SJSA1 (cell line): ENCODE measurements at regions not wholly inside any gene's neighbourhood (a gene's known extent, or its start where the extent isn't known, plus 50 kb on each side); places are given as distances from the start of the nearest gene placed in this dataset.

Experiments
- DNase-seq, 2 experiments: peaks; one replicate each; pipeline ENCODE4 v3.0.0-alpha.2; 2015 to 2020; ENCODE audit warnings: low spot score in 2 of 2, low read depth in 1 of 2
- H3K27ac ChIP-seq: fragments of 250-450 bp; sonication (Bioruptor Pico); 2 replicates; pipeline ENCODE4 v1.5.1; 2020; ENCODE audit warnings: mild to moderate bottlenecking, moderate library complexity
- H3K27me3 ChIP-seq: fragments of 250-450 bp; sonication (Bioruptor Pico); replicated peaks from 2 replicates; pipeline ENCODE4 v1.5.1; 2020; ENCODE audit warnings: mild to moderate bottlenecking, moderate library complexity
- H3K36me3 ChIP-seq: fragments of 250-450 bp; sonication (Bioruptor Pico); 2 replicates; pipeline ENCODE4 v1.5.1; 2020; ENCODE audit warnings: mild to moderate bottlenecking
- H3K4me1 ChIP-seq: fragments of 250-450 bp; sonication (Bioruptor Pico); replicated peaks from 2 replicates; pipeline ENCODE4 v1.6.1; 2021; ENCODE audit warnings: mild to moderate bottlenecking
- H3K4me3 ChIP-seq: fragments of 250-450 bp; sonication (Bioruptor Pico); 2 replicates; pipeline ENCODE4 v1.5.1; 2020; ENCODE audit warnings: mild to moderate bottlenecking
- H3K9me3 ChIP-seq: fragments of 250-450 bp; sonication (Bioruptor Pico); replicated peaks from 2 replicates; pipeline ENCODE4 v1.5.1; 2020; ENCODE audit warnings: mild to moderate bottlenecking

DNA sequence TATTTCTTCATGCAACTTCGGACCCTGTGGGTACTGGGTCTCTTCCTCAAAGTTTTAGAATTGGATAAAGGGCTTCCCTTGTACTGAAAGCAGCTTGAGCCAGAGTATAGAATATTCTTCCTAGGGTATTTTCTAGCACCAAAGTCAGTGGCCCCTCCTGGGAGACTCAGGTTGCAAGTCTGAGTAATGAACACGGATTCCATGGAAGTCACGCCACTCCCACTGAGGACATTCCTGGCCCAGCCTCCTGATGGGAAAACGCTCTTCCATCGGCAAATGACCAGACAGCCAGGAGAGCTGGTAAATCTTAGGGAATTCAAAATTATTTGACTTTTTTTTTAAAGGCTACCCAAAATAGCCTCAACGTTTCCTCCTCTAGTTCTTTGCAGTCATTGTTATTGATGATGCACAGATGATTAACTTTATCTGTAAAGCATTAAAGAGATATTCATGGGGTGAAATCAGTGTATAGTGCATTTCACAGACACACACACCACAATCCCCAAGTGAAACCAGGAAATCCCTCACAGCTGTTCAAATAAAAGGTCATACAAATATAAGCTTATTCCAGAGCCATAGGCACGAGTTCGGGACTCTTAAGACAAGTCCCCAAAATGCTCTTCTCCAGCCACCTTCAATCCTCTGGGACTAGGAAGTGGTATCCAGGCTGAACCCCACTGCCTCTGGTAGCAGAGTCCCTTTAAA, 248.8 kb downstream of the SOD2 start:
- no peak for DNase-seq
- H3K4me1 ChIP-seq: no peaks in the 10 kb centered on the region
- H3K36me3 ChIP-seq: no peaks in the 10 kb centered on the region
- H3K27me3 ChIP-seq: no peaks in the 10 kb centered on the region
- H3K9me3 ChIP-seq: no peaks in the 10 kb centered on the region
- no peak overlapping the region for H3K27ac ChIP-seq
- no peak overlapping the region for H3K4me3 ChIP-seq

DNA sequence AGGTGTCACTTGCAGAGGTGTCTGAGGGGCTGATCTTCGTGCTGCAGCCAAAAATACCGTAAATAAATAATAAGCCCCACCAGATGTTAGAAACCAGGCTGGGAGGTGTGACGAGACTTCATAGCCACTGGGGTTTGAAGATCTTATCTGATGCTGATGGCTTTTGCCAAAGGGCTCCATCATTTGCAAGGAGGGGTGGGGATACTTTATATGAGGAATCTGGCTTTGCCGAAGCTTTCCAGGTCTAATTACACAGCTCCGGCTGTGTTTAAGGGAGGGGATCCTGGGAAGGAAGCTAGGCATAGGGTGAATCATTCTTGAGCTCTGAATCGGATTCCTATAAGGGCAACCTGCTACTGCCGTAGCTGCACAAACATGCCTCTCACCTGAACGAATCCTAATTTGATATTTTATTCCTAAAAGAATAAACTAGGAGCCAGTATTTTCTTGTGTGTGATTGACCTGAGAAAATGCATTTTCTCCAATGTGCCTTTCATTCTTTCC, 249.6 kb downstream of the SOD2 start:
- Histone ChIP-seq H3K4me3 (no peak overlapping the region), H3K36me3 (no peaks in the 10 kb centered on the region)
- no peak for DNase-seq

DNA sequence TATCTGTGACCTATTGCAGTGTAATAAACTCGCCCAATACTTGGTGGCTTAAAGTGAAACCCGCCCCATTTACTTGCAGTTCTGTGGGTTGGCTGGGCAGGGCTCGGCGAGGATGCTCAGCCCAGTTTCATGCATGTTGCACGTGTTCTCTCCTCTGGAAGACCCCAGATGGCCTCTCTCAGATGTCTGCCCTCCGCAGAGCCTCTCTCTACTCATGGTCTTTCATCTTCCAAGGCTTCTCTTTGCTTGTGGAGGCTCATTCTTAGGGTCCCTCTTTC, 251.4 kb downstream of the SOD2 start:
- Histone ChIP-seq H3K36me3 (no peaks in the 10 kb centered on the region), H3K9me3 (no peaks in the 10 kb centered on the region), H3K4me1 (no peaks in the 10 kb centered on the region), H3K27ac (no peak overlapping the region), H3K27me3 (no peaks in the 10 kb centered on the region), H3K4me3 (no peak overlapping the region)
- DNase-seq: no peak

More for the DNA sequence above, 249.6 kb downstream of the SOD2 start:
- H3K4me1 ChIP-seq: no peaks in the 10 kb centered on the region
- H3K9me3 ChIP-seq: no peaks in the 10 kb centered on the region
- no peak overlapping the region for H3K27ac ChIP-seq
- H3K27me3 ChIP-seq: no peaks in the 10 kb centered on the region

DNA sequence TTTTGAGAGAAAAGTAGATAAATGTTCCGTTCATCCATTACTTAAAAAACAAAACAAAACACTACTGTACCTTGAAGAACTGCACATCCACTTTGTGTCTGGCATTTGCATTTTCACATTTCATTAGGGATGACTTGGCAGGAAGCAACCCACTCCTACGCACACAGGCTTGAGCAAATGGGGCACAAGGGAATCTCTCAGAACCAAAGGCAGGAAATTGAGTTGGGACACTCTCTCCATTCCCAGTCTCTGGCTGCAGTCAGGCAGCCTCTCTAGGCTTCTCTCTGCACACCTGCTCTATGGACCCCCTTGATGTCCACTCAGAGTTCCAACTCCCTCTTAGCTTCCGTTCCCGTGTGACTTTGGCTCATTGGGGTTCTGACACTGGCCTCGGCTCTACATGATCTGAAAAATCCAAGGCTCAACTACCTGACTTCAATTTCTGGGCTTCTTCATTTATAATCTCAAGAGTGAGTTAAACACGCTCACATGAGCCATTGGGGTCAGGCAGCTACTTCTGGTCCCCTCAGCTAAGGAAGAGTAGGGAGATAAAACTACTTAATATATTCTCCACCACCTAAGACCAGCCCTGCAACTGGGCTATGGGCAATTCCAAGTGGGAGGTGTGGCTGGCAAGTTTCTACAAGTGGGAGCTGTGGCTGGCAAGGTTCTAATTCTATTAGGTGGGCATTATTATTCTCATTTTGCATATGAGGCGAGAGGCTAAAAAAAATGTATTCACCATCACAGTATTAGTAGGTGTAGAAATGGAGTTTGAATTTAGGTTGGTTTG, 251.9 kb downstream of the SOD2 start:
- Histone ChIP-seq H3K4me3 (no peak overlapping the region), H3K9me3 (no peaks in the 10 kb centered on the region), H3K36me3 (no peaks in the 10 kb centered on the region), H3K27ac (no peak overlapping the region), H3K4me1 (0 out of 2 replicates have a peak, but pooled peaks cover 3% of the 10 kb centered on the region), H3K27me3 (no peaks in the 10 kb centered on the region)
- no peak for DNase-seq

DNA sequence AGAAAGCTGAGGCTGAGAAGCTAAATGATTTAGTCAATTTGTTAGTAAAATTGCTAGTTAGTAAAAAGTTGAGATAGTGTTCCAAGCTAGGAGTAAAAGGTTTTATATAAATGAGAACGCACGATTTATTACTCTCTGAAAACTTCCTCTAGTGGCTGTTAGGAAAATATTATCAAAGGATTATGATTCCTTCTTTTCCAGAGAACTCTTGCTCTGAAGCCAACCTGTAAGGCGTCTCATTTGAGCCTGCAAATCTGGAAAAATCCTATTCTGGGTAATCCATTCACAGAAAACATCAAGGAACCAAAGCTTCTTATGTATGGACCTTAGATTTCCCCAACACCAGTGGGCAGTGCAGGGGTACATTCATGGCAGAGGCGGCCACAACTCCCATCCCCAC, 252.7 kb downstream of the SOD2 start:
- H3K4me3 ChIP-seq: no peak overlapping the region
- H3K9me3 ChIP-seq: no peaks in the 10 kb centered on the region
- H3K27ac ChIP-seq: no peak overlapping the region
- DNase-seq: no peak
- H3K4me1 ChIP-seq: 0 out of 2 replicates have a peak, but pooled peaks cover 5% of the 10 kb centered on the region
- no peaks in the 10 kb centered on the region for H3K27me3 ChIP-seq
- no peaks in the 10 kb centered on the region for H3K36me3 ChIP-seq

DNA sequence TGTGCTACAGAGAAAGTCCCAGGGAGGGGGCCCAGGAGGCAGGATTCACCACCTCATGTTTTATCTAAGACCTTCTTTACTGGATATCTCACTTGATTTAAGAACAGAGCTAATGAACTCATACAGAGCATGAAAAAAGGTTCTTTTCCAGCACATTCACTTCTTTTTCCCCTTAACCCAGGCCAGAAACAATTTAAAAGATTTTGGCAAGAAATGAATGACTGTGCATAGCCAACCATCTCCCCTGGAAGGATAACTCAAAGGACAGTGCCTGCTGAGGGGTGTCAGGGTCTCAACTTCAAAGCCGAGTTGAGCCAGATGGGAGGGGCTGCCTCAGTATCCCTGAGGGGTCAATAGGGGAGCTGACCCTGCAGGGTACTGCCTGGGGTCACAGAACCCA, 253.4 kb downstream of the SOD2 start:
- no peak overlapping the region for H3K27ac ChIP-seq
- no peaks in the 10 kb centered on the region for H3K36me3 ChIP-seq
- no peak for DNase-seq
- no peak overlapping the region for H3K4me3 ChIP-seq
- H3K27me3 ChIP-seq: no peaks in the 10 kb centered on the region
- H3K9me3 ChIP-seq: 0 out of 2 replicates have a peak, but pooled peaks cover under 1% of the 10 kb centered on the region
- 0 out of 2 replicates have a peak, but pooled peaks cover 5% of the 10 kb centered on the region for H3K4me1 ChIP-seq

DNA sequence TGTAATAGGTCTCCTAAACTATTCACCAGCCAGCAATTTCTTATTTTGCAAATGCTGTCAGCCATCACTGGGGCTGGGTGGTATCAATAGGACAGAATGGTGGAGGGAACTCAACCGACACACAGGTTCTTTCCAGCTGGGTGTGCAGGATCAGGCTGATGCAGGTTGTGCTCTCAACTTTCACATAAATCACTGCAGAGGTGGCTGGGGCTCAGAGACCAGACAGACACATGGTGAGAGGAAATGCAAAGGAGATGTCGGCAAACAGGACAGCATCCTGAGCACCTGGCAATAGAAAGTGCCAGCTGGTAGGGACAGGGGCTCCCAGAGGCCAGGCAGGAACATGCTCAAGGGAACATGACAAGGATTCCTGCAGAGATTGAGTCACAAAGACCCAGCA, 254.9 kb downstream of the SOD2 start:
- peaks cover 12% of the 10 kb centered on the region for H3K9me3 ChIP-seq
- H3K4me3 ChIP-seq: no peak overlapping the region
- no peak overlapping the region for H3K27ac ChIP-seq
- no peaks in the 10 kb centered on the region for H3K36me3 ChIP-seq
- no peak for DNase-seq
- H3K27me3 ChIP-seq: no peaks in the 10 kb centered on the region
- 0 out of 2 replicates have a peak, but pooled peaks cover 5% of the 10 kb centered on the region for H3K4me1 ChIP-seq

DNA sequence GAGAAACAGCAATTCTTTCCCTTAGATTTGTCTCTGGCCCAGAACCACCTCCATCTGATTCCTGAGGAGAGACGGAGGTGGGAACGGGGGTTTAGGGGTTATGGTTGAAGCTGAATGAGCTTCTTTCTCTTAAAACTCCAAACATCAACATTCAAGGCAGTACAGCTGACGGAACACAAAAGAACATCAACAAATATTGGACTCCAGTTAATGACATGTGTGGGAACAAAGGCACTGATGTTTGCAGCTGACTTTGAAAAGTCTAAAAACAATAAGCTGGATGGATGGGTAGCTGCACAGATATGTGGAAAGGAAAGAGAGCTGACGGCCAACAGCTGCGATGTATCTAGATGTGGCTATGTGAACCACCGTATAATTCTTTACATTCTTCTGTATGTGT, 256.5 kb downstream of the SOD2 start:
- no peaks in the 10 kb centered on the region for H3K27me3 ChIP-seq

DNA sequence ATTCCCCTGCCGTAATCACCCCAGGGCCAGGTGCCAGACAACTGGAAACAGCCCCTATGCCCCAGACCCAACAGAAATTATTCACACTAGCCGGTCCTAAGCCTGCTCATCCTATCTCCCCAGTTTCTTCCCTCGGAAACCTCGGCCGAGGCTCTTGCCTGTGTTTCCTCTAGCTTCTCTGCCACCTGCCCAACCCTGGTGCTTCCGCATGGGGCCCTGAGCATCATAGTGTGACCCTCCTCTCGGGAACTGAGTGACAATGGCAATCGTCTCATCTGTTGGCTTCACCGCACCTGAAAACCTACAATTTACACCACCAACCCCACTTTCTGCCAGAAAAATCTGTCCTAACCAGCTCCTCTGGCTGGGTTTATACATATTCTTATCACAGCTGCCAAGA, 257.3 kb downstream of the SOD2 start:
- no peaks in the 10 kb centered on the region for H3K36me3 ChIP-seq
- 0 out of 2 replicates have a peak, but pooled peaks cover 5% of the 10 kb centered on the region for H3K4me1 ChIP-seq
- no peak for DNase-seq
- H3K27me3 ChIP-seq: no peaks in the 10 kb centered on the region
- H3K27ac ChIP-seq: no peak overlapping the region
- H3K9me3 ChIP-seq: peaks cover 12% of the 10 kb centered on the region
- no peak overlapping the region for H3K4me3 ChIP-seq

More for the DNA sequence above, 256.5 kb downstream of the SOD2 start:
- no peak overlapping the region for H3K27ac ChIP-seq
- H3K9me3 ChIP-seq: peaks cover 12% of the 10 kb centered on the region
- no peaks in the 10 kb centered on the region for H3K36me3 ChIP-seq
- peak in 1 of 2 experiments; percentile 16 for DNase-seq
- H3K4me3 ChIP-seq: no peak overlapping the region
- 0 out of 2 replicates have a peak, but pooled peaks cover 5% of the 10 kb centered on the region for H3K4me1 ChIP-seq

DNA sequence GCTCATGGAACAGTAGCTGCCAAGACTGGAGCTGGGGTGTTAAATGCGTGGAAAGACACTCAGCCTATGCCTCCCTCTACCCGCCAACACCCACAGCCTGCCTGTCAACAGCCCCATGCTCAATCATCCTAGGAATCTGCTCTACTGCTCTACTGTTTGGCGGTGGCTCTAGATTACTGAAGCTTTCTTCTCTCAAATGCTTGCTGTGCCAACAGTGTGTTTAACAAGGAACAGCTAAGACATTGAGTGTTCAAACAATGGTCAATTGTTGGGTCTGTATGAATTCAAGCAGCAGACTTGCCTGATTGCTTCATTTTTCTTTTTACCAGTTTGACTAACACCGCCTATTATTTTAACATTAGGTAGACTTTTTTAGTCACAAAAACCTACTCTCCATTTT, 258.6 kb downstream of the SOD2 start:
- DNase-seq: no peak
- no peak overlapping the region for H3K4me3 ChIP-seq
- H3K36me3 ChIP-seq: no peaks in the 10 kb centered on the region
- H3K9me3 ChIP-seq: peaks cover 12% of the 10 kb centered on the region
- no peak overlapping the region for H3K27ac ChIP-seq
- no peaks in the 10 kb centered on the region for H3K27me3 ChIP-seq
- 0 out of 2 replicates have a peak, but pooled peaks cover 5% of the 10 kb centered on the region for H3K4me1 ChIP-seq

DNA sequence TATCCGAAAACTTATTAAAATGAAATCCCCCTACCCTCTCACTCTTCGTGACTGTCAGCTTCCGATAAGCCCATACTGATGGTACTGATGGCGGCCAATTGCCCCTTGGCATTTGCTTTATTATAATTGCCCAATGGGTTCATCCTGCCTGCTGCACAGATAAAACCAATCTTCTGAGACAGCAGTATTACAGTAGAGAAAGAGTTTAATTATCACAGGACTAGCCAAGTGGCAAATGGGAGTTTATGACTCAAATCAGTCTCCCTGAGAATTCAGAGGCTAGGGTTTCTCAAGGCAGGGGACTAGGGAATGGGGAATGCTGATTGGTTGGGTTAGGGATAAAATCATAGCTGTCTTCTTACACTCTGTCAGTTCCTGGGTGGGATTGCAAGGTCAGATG, 259.5 kb downstream of the SOD2 start:
- H3K27ac ChIP-seq: no peak overlapping the region
- DNase-seq: no peak
- H3K4me1 ChIP-seq: 0 out of 2 replicates have a peak, but pooled peaks cover 5% of the 10 kb centered on the region
- no peaks in the 10 kb centered on the region for H3K36me3 ChIP-seq
- no peaks in the 10 kb centered on the region for H3K27me3 ChIP-seq
- no peak overlapping the region for H3K4me3 ChIP-seq
- H3K9me3 ChIP-seq: peaks cover 12% of the 10 kb centered on the region

DNA sequence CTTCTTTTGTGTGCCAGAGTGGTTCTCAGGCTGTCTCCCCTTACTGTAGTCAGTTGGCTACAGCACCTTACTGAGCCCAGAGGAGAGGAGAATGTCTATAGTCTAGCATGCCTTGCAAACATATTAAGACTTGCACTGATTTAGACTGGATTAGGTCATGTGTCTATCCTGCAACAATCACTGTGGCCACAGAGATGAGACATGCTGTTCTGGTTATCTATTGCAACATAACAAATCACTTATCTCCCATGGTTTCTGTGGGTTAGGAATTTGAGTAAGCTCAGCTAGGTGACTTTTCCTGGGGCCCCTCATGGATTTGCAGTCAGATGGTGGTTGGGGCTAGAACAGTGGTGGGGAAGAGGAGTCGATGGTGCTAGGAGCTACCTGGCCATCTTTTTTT, 261.3 kb downstream of the SOD2 start:
- Histone ChIP-seq H3K27ac (no peak overlapping the region), H3K9me3 (peaks cover 12% of the 10 kb centered on the region), H3K36me3 (no peaks in the 10 kb centered on the region), H3K4me3 (no peak overlapping the region), H3K4me1 (0 out of 2 replicates have a peak, but pooled peaks cover 5% of the 10 kb centered on the region), H3K27me3 (no peaks in the 10 kb centered on the region)
- DNase-seq: no peak

DNA sequence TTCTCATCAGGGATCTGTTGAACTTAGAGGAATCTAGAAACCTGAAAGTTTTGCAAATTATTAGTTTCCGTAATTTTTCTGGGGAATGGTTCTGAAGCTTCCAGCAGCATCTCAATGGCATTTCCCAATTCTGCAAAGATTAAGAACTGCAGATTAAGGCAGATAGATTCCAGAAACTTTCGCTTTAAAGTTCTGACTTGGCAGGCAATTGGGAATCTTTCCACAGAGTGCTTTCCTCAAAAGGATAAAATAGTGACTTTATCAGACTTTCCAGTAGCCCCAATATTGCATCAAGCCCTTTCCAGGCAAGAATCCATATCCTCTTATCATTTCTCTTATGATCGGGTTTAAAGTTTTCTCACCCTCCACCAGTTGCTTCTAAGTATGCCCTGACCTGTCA, 261.1 kb downstream of the FNDC1 start:
- H3K9me3 ChIP-seq: peaks cover 12% of the 10 kb centered on the region
- H3K4me3 ChIP-seq: no peak overlapping the region
- no peaks in the 10 kb centered on the region for H3K4me1 ChIP-seq
- DNase-seq: no peak
- H3K27me3 ChIP-seq: no peaks in the 10 kb centered on the region
- H3K36me3 ChIP-seq: no peaks in the 10 kb centered on the region
- no peak overlapping the region for H3K27ac ChIP-seq

DNA sequence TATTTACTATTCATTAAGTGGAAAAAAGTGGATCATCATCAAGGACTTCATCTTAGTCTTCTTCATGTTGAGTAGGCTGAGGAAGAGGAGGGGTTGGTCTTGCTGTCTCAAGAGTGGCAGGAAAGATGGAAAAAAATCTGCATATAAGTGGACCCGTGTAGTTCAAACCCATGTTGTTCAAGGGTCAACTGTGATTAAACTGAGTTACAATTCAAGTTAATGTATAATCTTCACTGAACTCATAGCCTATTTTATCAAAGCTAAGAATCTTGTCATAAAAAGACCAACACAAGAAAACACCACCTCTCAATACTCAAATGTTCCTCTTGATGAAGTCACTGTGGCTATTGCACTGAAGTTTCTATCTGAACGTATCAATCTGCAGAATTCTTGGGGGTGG, 260.2 kb downstream of the FNDC1 start:
- no peaks in the 10 kb centered on the region for H3K27me3 ChIP-seq
- H3K36me3 ChIP-seq: no peaks in the 10 kb centered on the region
- DNase-seq: no peak
- H3K27ac ChIP-seq: no peak overlapping the region
- peaks cover 9% of the 10 kb centered on the region for H3K9me3 ChIP-seq
- no peaks in the 10 kb centered on the region for H3K4me1 ChIP-seq
- no peak overlapping the region for H3K4me3 ChIP-seq
